ENCODE measurements at regions not wholly inside any gene's neighbourhood (a gene's known extent, or its start where the extent isn't known, plus 50 kb on each side); places are given as distances from the start of the nearest gene placed in this dataset.

DNA sequence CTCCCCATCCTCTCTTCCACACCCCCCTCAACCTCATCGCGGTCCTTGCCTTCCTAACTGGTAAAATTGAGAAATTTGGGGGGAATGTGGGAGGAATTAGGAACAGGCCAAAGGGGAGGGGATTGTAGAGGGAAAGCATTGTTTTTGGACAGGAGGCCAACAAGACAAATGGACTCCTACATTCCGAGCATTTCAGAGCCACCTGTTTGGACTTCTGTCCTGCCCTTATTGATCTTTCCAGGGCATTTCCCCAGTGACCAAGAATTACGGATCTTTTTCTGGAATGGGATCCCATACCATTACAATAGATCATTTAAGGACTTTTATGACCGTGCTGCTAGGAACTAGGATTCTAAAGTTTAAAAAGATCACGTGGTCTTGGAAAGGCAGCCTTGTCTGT is 221.3 kb upstream of the ASIC2 start:
- DNase-seq (ENCODE audit: low spot score) = no peak

DNA sequence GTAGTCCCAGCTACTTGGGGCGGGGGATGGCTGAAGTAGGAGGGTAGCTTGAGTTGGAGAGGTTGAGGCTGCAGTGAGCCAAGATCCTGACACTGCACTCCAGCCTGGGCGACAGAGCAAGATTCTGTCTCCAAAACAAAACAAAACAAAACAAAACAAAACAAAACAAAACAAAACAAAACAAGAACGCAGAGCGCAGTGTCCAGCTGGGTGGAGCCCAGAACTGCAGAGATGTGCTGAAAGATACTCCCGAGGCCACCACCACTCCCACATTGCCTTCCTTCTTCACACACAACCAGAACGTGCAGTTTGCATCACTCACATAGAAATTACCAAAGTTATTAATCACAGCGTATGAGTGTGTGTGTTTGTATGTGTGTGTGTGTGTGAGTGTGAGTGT is 222.9 kb upstream of the ASIC2 start:
- DNase-seq (ENCODE audit: low spot score) = no peak

DNA sequence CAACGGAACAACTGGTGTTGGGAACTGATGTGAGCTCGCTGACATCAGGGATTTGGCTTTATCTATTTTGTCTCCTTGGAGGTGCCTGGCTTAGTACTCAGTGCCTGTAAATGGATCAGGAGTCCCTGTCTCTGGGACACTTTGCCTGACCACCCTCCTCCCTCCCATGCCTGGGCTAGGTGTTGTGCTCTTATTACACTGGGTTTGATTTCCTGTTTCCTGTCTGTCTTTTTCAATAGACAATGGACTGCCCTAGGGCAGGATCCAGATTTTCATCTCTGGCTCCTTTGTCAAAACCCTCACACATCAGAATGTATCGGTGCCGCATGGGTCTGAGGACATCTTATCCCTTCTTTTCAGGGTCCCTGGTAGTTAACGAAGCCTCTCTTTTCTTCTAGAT is 223.6 kb upstream of the ASIC2 start:
- DNase-seq (ENCODE audit: low spot score) = no peak

DNA sequence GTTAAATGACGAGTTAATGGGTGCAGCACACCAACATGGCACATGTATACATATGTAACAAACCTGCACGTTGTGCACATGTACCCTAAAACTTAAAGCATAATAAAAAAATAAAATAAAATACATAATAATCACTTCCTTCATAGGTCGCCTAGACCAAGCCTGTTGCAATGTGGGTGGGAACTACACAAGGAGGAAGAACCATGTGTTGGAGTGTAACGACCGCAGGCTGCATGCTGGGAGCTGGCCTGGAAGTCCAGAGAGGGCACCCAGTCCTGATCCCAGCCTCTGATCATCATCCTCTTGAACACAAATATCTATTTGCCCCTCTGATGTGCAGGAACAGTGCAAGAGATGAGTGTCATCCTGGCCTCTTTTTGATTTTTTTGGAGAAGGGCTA is 224.7 kb upstream of the ASIC2 start:
- DNase-seq (ENCODE audit: low spot score) = no peak

DNA sequence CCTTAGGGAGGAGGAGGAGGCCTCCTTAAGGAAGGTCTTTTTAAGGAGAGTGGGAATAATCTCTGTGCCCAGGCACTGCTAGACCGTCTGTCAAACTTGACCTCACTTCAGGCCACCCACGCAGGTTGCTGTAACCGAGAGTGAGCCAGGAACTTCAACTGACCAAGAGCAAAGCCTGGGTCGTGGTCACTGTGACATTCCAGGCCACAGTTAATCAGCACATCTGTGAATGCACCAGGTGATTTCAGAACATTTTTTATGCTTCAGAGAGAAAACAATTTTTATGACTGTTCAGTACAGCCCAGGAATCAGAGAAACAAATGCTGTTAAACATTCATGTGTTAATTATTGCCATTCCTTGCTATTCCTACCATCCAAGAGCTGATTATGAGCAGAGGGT is 226.6 kb upstream of the ASIC2 start:
- DNase-seq (ENCODE audit: low spot score) = no peak

DNA sequence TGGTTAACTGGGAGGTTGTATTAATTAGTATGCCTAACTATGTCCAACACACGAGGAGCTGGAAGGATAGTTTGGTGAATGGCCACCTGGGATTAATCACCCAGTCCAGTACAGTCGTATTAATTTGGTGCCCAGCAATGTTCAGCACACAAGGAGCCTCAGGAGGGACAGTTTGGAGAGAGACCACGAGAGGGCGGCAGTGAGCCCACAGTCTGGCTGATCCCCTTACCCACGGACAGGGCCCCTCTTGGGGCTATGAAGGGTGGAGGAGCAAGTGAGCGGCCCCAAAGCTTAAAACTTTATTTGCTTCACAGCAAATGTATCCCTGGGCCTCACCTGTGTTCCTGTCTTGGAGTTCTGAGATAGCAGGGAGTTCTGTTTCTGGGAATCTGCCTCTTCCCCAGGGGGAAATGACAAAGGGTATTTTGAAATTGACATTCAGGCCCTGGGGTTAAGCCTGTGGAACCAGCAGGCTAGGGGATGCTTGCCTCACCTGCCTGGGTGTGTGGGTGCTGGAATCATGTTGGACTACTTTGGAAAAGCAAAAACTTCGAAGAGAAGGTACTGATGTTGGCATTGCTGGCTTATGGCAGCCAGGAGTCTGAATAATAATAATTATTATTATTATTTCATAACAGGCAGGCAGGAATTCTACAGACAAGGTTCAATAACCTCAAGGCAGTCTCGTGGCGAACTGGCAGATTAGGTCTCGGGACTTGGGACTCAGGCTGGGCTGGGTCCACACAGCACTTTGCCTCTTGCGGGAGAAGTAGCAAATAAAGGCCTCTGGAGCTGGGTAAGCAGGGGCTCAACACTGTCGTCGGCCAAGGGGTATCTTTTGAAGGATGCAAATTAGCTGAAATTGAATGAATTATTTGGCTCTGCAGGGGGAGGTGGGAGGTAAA is 227.6 kb upstream of the ASIC2 start:
- no peak for DNase-seq (ENCODE audit: low spot score)

DNA sequence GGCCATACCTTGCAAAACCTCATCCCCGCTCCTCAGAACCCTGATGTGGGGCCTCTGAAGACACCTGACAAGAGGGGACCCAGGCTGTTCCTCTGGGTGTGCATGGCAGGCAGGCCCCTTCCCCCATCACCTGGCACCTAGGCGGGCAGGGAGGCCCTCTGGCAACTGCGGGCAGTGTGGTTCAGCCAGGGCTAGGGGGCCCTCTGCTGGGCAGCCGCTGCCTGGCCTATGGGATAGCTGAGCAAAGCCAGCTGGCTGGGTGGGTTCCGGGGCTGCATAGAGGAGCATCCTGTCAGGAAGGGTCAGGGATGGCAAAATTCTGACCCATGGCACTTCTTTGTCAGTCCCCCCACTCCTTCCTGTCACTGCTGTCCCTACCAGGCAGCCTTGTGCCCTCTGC is 228.7 kb upstream of the ASIC2 start:
- no peak for DNase-seq (ENCODE audit: low spot score)

DNA sequence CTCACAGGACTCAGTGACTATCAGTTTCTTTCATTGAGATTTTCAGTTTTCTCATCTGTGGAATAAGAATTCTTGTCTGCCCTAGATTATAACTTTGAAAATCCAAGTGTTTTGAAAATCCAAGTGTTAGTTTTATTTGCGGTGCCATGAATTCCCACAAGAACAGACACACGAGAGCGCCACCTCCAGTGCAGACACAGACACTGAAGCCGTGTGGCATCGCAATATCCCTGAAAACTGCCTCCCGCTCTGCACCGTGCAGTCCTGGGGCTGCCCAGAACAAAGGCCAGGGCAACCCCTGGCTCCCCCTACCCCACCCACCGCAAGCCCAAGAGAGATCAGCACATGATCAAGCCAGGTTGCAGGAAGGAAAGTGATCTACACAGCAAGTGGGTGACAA is 229.5 kb upstream of the ASIC2 start:
- no peak for DNase-seq (ENCODE audit: low spot score)

DNA sequence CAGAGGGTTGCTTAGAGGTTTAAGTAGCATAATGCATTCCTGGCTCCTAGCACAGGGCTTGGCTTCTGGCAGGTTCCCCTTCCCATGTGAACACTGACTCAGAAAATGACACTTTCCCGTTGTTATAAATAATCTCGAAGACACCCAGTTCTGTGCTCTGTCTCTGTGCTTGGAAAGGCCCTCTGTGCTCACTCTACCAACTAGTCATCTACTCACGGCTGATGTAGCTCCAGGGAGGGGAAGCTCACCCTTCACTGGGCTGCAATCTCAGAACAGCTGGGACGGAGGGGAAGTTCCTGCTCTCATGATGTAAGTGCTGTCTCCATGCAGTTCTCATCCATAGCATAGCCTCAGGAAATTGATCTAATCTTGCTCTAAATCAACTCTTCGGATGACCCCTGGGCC is 230.5 kb upstream of the ASIC2 start:
- DNase-seq (ENCODE audit: low spot score) = no peak

DNA sequence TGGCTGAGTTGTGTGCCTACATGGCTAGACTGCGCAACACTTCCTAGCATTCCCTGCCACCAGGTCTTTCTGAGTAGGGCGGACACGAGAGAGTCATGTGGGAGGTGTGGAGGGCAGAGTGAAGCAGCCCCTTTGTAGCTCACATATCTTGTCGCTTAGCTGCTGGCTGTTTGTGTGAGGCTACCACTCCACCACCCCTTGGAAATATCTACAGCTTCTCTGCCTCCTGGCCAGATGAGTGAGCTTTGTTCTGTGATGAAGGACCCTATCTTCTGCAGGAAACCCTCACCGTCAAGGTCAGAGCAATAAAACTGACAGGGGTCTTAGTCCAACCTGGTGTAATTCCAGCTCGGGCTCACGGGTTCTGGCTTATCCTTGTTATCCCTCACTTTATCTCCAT is 232.1 kb upstream of the ASIC2 start:
- DNase-seq (ENCODE audit: low spot score) = no peak

DNA sequence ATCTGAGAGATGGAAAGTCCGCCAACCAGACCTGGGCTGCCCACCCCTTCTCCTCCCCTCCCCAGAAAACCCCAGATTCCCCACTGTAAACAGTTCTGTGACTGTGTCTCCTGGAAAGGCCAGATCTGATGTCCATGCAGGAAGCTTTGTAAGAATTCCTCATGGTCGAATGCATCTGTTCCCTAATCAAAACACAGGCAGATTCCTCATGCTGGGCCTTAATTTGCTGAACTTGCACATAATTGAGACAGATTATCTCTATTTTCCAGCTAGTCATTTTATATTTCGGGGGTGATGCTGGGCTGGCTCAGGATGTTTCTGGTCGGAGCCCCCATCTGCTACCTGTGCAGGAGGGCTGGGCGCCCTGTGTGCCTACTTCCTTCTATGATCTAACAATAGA is 233.6 kb upstream of the ASIC2 start:
- no peak for DNase-seq (ENCODE audit: low spot score)

DNA sequence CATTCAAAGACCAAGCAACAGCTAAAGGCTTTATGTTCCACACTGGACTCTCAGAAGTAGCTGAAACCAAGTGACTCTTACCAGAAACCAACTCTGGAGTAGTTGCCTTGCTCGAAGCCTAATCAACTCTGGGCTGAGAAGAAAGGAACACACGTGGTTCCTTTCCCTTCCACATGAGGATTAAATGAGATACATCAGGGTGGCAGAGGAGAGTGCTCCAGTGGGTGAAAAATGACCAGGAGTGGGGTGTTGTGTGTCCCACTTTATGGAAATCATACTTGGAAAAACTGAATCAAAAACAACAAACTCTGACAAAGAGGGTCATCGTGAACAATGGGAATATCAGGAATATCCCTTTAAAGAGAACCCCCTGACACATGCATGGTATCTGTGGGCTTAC is 234.2 kb upstream of the ASIC2 start:
- DNase-seq (ENCODE audit: low spot score) = no peak

DNA sequence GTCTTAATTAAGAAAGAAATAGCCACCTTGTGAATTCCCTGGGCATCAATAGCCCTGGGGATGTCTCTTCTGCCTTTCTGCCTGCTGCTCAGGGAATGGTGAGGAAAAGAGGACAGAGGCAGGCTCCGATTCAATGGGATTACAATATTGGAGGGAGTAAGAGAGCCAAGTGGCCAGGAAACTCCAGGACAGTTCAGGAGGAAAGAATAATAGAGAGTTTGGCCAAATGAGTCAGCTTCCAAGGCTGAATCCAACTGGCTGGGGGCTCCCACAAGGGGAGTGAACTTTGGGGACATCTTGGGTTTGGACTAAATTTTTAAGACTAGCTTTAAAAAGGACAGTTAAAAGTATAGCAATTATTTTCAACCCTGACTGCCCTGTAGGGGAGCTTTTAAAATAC is 235.8 kb upstream of the ASIC2 start:
- DNase-seq (ENCODE audit: low spot score) = no peak

DNA sequence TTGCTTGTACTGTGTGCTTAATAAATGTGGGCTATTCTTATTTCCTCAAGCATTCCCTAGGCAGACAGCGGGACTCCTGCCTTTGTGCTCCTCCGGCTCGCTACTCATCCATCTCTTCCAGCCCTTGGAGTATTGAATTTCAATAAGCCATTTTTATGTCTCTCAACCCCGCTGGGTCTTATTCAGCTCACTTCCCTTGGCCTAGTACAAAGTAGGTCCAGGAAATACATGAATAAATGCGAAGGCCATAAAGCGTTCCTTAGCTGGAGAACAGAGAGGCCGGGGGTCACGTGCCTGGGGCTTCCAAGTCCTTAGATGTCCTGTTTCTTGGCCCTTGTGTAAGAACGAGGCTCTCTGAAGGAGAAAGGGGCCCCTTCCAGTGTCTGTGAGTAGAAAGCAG is 236.7 kb upstream of the ASIC2 start:
- DNase-seq (ENCODE audit: low spot score) = no peak

DNA sequence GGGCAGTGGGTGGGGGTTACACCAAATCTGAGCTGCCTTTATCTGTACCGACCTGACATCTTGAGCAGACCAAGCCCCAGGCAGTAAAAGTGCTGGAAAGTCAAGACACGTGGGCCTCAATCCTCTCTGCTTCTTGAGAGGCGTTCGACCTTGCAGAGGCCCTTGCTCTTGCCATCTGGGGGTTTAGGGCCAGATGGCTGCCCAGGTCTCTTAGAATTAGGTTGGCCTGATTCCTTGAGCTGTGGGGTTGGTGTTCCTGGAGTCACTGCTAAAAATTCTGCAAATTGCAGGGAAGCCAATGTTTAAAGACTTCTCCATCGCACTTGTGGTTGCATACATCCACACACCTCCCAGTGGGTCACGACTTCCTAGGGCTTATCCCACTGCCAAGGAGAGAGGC is 238.2 kb upstream of the ASIC2 start:
- no peak for DNase-seq (ENCODE audit: low spot score)

DNA sequence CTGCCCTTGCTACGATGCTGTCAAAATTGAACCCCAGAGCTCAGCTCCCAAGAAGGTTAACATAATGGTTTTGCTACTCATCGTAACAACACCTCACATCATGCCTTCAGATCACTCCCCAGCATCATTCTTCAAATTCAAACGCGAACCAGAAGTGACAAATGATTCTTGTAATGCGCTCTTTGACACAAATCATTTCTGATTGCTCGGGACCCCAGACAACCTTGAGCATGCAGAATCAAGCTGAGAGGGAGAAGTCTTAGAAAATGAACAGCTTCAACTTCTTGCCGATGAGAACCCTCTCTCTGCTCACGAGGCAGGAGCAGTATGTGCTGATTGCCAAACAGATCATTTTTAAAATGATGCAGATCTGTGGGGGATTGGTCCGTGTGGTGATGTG is 241.0 kb upstream of the ASIC2 start:
- no peak for DNase-seq (ENCODE audit: low spot score)

DNA sequence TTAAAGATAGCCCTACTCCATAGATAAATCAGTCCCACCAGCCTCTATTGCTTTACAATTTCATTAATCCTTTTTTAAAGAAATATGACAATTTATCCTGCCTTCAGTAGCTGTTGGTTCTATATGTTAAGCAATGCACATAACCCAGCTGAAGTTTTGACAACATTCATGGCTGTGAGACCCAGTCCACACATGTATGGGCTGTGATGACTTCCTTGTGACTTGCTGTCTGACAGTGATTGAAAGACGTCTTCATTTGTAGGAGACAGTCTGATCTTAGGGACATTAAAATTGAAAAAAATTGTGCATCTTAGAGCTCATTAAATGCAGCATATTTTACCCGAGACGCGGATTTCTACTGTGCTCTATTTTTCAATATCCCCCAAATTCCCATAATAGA is 252.0 kb upstream of the ASIC2 start:
- no peak for DNase-seq (ENCODE audit: low spot score)

DNA sequence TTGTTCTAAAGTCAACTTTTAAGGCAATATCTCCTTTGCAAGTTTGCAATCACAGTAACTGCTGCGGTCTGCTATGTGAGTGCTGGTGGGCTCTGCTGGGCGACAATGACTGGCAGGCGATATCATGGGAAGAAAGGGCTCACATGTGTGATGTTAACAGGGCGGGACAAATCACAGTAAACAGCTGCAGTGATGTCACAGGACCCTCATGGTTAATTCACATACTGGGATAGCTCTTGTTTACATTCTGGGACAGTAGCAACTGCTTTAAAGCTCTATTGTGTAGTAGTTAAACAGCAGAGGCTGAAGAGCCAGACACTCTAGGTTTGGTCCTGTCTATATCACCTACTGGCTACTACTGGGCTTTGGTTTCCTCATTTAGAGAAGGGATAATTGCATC is 257.2 kb upstream of the ASIC2 start:
- DNase-seq (ENCODE audit: low spot score) = no peak

DNA sequence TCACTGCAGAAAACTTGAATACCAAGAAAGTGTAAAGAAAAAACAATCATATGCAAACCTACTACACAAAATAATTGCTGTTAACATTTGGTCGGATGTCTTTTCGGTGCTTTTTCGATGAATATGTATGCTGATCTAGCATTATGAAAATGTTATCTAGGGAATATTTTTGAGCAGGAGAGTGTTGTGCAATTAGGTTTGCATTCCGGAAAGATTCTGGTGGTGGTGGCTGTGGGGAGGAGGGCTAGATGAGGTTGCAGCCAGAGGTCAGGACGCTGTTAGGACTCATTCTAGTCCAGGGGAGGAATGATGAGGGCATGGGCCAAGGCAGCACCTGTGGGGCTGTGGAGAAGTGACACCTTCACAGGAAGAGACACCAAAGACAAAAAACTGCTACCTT is 258.0 kb upstream of the ASIC2 start:
- no peak for DNase-seq (ENCODE audit: low spot score)

DNA sequence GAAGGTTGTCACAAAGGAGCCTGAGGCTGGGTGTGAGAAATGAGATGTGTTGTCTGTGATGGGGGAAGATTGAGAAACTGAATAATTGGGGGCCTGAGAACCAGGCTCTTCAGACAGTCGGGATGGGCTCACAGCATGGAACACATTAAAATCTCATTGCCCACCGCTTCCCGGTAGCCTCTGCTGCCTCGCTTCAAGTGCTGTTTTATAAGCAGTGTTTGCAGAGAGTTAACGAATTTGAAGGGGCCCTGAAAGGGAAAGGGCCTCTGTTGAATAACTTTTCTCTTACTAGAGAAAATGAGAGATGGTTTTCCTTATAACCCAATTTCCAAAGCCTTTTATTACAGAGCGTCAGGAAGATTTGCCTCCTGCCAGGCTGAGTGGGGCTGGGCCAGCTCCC is 258.8 kb upstream of the ASIC2 start:
- no peak for DNase-seq (ENCODE audit: low spot score)

DNA sequence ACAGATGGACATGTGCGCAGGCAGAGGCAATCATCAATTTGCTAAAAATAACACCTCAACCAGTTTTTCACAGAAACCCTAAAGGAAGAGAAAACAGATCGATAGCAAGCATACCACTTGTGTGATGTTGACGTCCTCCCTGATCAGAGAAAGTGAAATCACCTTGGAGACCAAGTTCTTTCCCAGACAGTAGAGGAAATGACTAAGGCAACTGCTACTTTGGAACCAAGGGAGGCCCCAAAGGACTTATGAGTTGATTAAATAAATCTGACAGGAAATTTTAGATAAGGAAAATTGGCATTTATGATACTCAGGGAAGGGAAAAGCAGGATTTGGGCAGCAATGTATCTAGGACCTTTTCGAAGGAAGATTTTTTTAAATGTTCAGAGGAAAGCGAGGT is 267.1 kb upstream of the ASIC2 start:
- DNase-seq (ENCODE audit: low spot score) = no peak

DNA sequence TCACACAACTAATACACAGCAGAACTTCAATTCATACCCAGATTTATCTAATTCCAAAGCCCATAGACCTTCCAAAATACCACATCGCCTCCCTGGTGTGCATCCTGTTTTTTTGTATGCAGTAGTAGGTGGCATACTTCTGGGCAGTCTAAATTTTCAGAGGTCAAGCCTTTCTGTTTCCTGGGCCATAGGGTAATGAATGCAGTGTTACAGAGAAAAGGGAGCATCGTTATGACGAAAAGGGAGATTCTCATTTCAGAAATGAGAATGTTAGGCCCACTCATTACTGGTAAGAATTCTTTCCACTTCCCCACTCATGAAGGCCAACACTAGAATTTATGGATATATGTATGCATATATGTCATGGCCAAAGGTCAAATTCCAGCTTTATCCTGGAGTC is 267.8 kb upstream of the ASIC2 start:
- no peak for DNase-seq (ENCODE audit: low spot score)

DNA sequence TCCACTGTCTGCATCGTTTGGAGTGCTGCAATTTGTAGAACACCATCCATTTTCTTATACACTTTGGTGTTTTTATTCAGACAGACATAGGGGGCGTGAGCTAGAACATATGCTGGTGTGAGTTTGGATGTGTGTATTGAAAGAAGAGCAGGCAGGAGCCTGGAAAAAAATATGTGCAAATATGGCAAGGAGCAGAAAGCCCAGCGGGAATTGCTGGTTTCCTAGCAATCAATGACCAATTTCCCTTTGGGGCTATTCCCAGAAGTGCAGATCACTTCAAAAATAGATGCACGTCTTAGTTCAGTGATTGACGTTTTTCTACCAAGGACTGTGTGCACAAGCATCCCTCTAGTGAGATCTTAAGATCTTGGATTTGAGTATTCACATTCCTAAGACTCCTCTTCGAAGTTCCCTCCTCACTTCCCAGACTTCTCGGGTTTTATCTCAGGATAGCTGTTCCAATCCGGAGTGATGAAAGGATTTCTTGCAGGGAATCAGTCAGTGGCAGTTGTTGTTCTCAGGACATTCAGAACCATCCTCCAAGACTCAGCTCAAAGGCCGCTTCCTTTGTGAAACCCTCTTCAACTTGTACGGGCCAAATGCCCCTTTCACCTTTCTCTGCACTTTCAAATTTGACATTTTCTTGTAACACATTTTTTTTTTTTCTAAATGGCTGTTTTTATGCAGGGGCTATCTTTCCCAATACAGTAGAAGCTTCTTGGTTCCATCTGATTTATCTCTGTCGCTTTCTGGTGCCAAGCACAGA is 268.7 kb upstream of the ASIC2 start:
- DNase-seq (ENCODE audit: low spot score) = no peak

DNA sequence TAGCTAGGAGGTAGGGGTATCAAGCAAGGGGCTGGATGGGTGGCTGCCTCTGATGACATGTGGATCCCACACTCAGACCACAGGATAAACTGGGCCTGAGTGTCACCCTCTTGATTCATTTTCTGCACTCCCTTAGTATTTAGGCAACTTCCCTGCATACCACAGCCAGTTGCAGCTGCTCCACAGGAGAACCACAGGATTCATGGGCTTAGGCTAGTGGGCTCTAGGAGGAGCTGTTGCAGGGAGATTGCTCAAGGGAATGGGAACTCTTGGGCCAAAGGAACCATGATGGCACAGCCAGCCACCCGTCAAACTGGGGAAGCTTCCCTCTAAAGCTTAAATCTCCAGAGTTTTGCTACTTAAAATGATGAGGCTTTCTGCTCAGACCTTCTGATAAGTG is 269.7 kb upstream of the ASIC2 start:
- DNase-seq (ENCODE audit: low spot score) = no peak

Measured in left forelimb (tissue), 1 donor.